K562 (cell line): ENCODE measurements at regions not wholly inside any gene's neighbourhood (a gene's known extent, or its start where the extent isn't known, plus 50 kb on each side); places are given as distances from the start of the nearest gene placed in this dataset.

Experiments
- ATAC-seq: fragments of 200-7000 bp; cut with Tn5 transposase; 3 replicates; pipeline ENCODE4 v1.9.1; 2020; ENCODE audit warnings: moderate library complexity
- BruUV-seq: library from RNA; stranded (reverse); fragments of 400-500 nt; replicated peaks from 2 replicates; lab custom pipeline; 2021; lab: Mats Ljungman, UMichigan
- CTCF ChIA-PET: fragments of 300-600 bp; formaldehyde crosslinking; extraction: SDS; loops from one replicate; lab custom pipeline; 2021; ENCODE audit warnings: low intra/inter-chr PET ratio; lab: Yijun Ruan, JAX
- POLR2A ChIA-PET: fragments of 300-600, 350-650 bp; sonication (Branson Sonifier 250); formaldehyde crosslinking; extraction: SDS; loops from one replicate; lab custom pipeline; 2021; ENCODE audit warnings: antibody characterized with exemption, inconsistent platforms; lab: Yijun Ruan, JAX
- DNase-seq, 4 experiments: peaks; one replicate each; pipeline versions ENCODE4 v3.0.0 to v3.0.0-alpha.2; 2011 to 2018; ENCODE audit warnings: low spot score in 3 of 4, mixed read lengths in 3 of 4; ENCODE audit errors: extremely low read depth in 1 of 4
- FAIRE-seq: peaks from 2 replicates; lab custom pipeline; 2011; peaks lifted over from hg19 to GRCh38; lab: Jason Lieb, UNC
- H2AFZ ChIP-seq: 2 replicates; pipeline ENCODE4 v1.6.0; 2011; ENCODE audit warnings: low read depth, low read length, control low read depth, inconsistent platforms
- H3K27ac ChIP-seq: fragments of 200-600 bp; 3 replicates; pipeline ENCODE4 v1.8.0; 2011; ENCODE audit warnings: low read depth, mild to moderate bottlenecking, control low read depth, inconsistent platforms, low read length, moderate library complexity, mixed read lengths; ENCODE audit errors: extremely low read depth
- H3K27me3 ChIP-seq, 2 experiments: fragments of 300-600 bp in 1 of 2; 2 replicates in 1 of 2; 3 replicates in 1 of 2; pipeline versions ENCODE4 v1.6.0 to v1.8.0; 2011; ENCODE audit warnings: inconsistent platforms in 2 of 2, low read length in 2 of 2, mild to moderate bottlenecking in 1 of 2, mixed read lengths in 1 of 2, moderate library complexity in 1 of 2; ENCODE audit not compliant: control insufficient read depth in 2 of 2, insufficient read depth in 2 of 2
- H3K36me3 ChIP-seq: fragments of 300-600 bp; 3 replicates; pipeline ENCODE4 v1.8.0; 2011; ENCODE audit warnings: mild to moderate bottlenecking, low read length, inconsistent platforms; ENCODE audit not compliant: control insufficient read depth, insufficient read depth
- H3K4me1 ChIP-seq, 2 experiments: fragments of 200-600 bp in 1 of 2; replicated peaks in 1 of 2; 2 replicates in 1 of 2; 3 replicates in 1 of 2; pipeline versions ENCODE4 v1.5.1 to v1.8.0; 2011; ENCODE audit warnings: inconsistent platforms in 2 of 2, low read length in 2 of 2, mild to moderate bottlenecking in 1 of 2, mixed read lengths in 1 of 2, moderate library complexity in 1 of 2; ENCODE audit not compliant: control insufficient read depth in 2 of 2, insufficient read depth in 2 of 2
- H3K4me2 ChIP-seq: 2 replicates; pipeline ENCODE4 v1.6.1; 2011; ENCODE audit warnings: low read length, control low read depth, inconsistent platforms, mixed read lengths; ENCODE audit not compliant: insufficient read depth
- H3K4me3 ChIP-seq: fragments of 200-600 bp; sonication (generic), shearing (Covaris generic); 2 replicates; pipeline ENCODE4 v1.5.1; 2016; ENCODE audit warnings: control low read depth, inconsistent platforms
- H3K79me2 ChIP-seq: fragments of 200-600 bp; 3 replicates; pipeline ENCODE4 v1.8.0; 2011; ENCODE audit warnings: low read length, inconsistent platforms; ENCODE audit not compliant: control insufficient read depth, insufficient read depth
- H3K9ac ChIP-seq, 2 experiments: 2 replicates each; pipeline versions ENCODE4 v1.6.0 to v1.6.1; 2011; ENCODE audit warnings: low read depth in 2 of 2, low read length in 2 of 2, control low read depth in 1 of 2, inconsistent platforms in 1 of 2, mild to moderate bottlenecking in 1 of 2, mixed read lengths in 1 of 2; ENCODE audit not compliant: insufficient read depth in 1 of 2
- H3K9me1 ChIP-seq: one replicate; pipeline ENCODE4 v1.6.0; 2011; ENCODE audit warnings: inconsistent platforms, mild to moderate bottlenecking, low read length, moderate library complexity; ENCODE audit not compliant: control insufficient read depth, insufficient read depth
- H3K9me3 ChIP-seq: replicated peaks from 2 replicates; pipeline ENCODE4 v1.5.1; 2011; ENCODE audit warnings: low read depth, low read length, inconsistent platforms; ENCODE audit not compliant: control insufficient read depth, insufficient read depth
- H4K20me1 ChIP-seq: replicated peaks from 2 replicates; pipeline ENCODE4 v1.6.1; 2011; ENCODE audit warnings: low read length, inconsistent platforms, mixed read lengths; ENCODE audit not compliant: control insufficient read depth, insufficient read depth
- CBFA2T3 ChIP-seq: fragments of 450-650 bp; IDR thresholded peaks from 2 replicates; pipeline ENCODE4 v1.6.1; 2017
- CTBP1 ChIP-seq: fragments of 450-650 bp; IDR thresholded peaks from 2 replicates; pipeline ENCODE4 v1.6.1; 2016; ENCODE audit warnings: borderline replicate concordance
- HIVEP1 ChIP-seq: fragments of 250-450 bp; sonication (Bioruptor Pico); IDR thresholded peaks from 2 replicates; pipeline ENCODE4 v1.4.0; 2020; ENCODE audit warnings: mild to moderate bottlenecking
- NBN ChIP-seq: fragments of 450-650 bp; IDR thresholded peaks from 2 replicates; pipeline ENCODE4 v1.6.1; 2016; ENCODE audit warnings: low read depth, mild to moderate bottlenecking
- NFE2 ChIP-seq: IDR thresholded peaks from 2 replicates; pipeline ENCODE4 v1.6.1; 2014; ENCODE audit warnings: antibody characterized with exemption, low read depth
- PCBP2 ChIP-seq: fragments of 200-400 bp; formaldehyde crosslinking; IDR thresholded peaks from 2 replicates; pipeline ENCODE4 v1.6.1; 2018; ENCODE audit warnings: low read length, low read depth, mild to moderate bottlenecking, moderate library complexity; ENCODE audit not compliant: poor library complexity, severe bottlenecking
- RAD21 ChIP-seq, 2 experiments: fragments of 250-450 bp in 1 of 2; fragments of 450-650 bp in 1 of 2; sonication (Bioruptor Pico) in 1 of 2; formaldehyde crosslinking in 1 of 2; IDR thresholded peaks in 1 of 2; conservative IDR thresholded peaks in 1 of 2; 2 replicates each; pipeline versions ENCODE4 v1.4.0 to v1.8.0; 2020 to 2022; ENCODE audit warnings: mild to moderate bottlenecking in 2 of 2, moderate library complexity in 1 of 2
- TSC22D4 ChIP-seq: fragments of 450-650 bp; IDR thresholded peaks from 2 replicates; pipeline ENCODE4 v1.6.1; 2016; ENCODE audit warnings: missing genetic modification characterization, missing biosample characterization, control low read depth
- WHSC1 ChIP-seq: IDR thresholded peaks from one replicate; pipeline ENCODE4 v1.6.1; 2012; ENCODE audit warnings: low read length, control low read depth, inconsistent platforms
- ZNF277 ChIP-seq: fragments of 250-450 bp; sonication (Bioruptor Pico); IDR thresholded peaks from 2 replicates; pipeline ENCODE4 v1.8.0; 2022; ENCODE audit warnings: inconsistent platforms, mild to moderate bottlenecking, moderate library complexity, borderline replicate concordance
- WGBS: fragments of 100-300 bp; shearing (Covaris generic); methylation state at CpG from one replicate; pipeline ENCODE4 v1.1.6; 2016; ENCODE audit warnings: low coverage, mixed read lengths; ENCODE audit not compliant: insufficient coverage; ENCODE audit errors: missing lambda C conversion rate; 5-methylcytosine and 5-hydroxymethylcytosine counted together
- in situ Hi-C: fragments of 300-500 bp; cut with MboI; formaldehyde crosslinking; loops from 4 replicates; pipeline ENCODE4 v1.15.0; 2018; ENCODE audit warnings: inconsistent platforms, mixed read lengths
- intact Hi-C: fragments of 100-400 bp; cut with micrococcal nuclease; formaldehyde crosslinking; loops from 2 replicates; pipeline ENCODE4 v1.14.2; 2022

DNA sequence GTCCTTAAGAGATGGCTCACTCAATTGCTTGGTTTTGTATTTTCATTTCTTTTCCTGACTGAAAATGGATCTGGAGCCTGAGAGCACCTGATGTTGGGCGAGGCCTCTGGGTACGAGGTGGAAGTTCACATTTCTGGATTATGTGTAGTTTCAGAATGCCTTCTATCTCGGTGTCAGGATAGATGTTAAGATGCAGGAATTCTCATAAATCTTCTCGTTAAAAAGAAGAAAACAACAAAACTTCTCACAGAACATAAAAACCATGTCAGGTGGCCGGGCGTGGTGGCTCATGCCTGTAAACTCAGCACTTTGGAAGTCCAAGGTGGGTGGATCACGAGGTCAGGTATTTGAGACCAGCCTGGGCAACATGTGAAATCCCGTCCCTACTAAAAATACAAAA, 101.8 kb downstream of the RHOU start:
- 30% methylated on average over 8 of the region's 8 CpGs for WGBS
- no peaks in the 10 kb centered on the region for H3K9me1 ChIP-seq
- no peak overlapping the region for H3K4me3 ChIP-seq
- H3K4me2 ChIP-seq, result no peak overlapping the region
- no peak overlapping the region for H2AFZ ChIP-seq
- H3K36me3 ChIP-seq, result no peaks in the 10 kb centered on the region; the same call in 2 of the 3 replicates
- POLR2A ChIA-PET, result no interaction called here
- no peaks in the 10 kb centered on the region for H4K20me1 ChIP-seq
- CTCF ChIA-PET, result no interaction called here
- TF ChIP-seq CBFA2T3 (no peak), NFE2 (no peak), TSC22D4 (tag) (no peak), WHSC1 (no peak), HIVEP1 (no peak), NBN (no peak), ZNF277 (CRISPR knock-in tag) (no peak), PCBP2 (no peak), RAD21 (CRISPR knock-in tag; conservative IDR thresholded peaks at IDR 0.05 in 1 of 2, IDR thresholded peaks at IDR 0.05 in 1 of 2) (no peak), CTBP1 (no peak)
- H3K27me3 ChIP-seq, result peaks cover 10 to 13% of the 10 kb centered on the region in 2 experiments; a peak in 3 of 5 replicates
- FAIRE-seq (no peak), DNase-seq (no peak), ATAC-seq (no peak)
- in situ Hi-C loops (no loop called here), intact Hi-C loops (no loop called here)
- H3K9me3 ChIP-seq, result no peaks in the 10 kb centered on the region
- no peaks in the 10 kb centered on the region for H3K79me2 ChIP-seq
- H3K9ac ChIP-seq, result no peak overlapping the region
- no TSS peak for BruUV-seq
- H3K27ac ChIP-seq, result no peak overlapping the region
- H3K4me1 ChIP-seq, result peaks cover 0 to 17% of the 10 kb centered on the region in 2 experiments; a peak in 3 of 5 replicates
